ENCODE measurements at regions not wholly inside any gene's neighbourhood (a gene's known extent, or its start where the extent isn't known, plus 50 kb on each side); places are given as distances from the start of the nearest gene placed in this dataset.

DNA sequence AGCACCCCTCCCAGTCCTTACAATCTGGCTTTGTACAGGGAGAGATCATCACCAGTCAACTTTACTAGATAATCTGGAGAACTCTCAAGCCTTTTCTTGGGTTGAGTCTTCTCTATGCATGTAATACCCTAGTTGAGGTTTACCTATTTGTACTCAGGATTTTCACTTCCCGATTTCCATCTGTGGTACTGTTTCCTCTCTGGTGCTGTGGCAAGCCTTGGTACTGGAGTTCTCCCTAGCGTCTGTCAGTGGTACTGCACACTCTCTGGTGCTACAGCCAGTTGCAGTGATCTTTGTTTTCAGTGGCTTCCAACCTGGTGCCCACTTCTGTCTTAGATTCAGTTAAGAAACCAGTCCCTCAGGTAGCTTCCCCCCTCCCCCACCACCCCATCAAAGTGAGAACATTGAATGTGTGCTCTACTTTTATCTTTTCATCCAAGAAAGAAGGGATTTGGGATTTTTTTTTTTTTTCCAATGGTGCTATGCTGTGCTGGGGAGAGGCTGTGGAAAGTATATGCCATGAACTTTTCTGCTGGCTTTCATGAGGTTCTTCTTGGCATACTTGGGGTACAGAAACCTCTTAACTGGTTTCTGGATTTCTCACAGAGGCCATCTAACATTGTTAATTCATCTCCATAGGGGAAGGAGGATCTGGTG lies 69.4 kb upstream of the EVL start:
- no peak overlapping the region for H2AFZ ChIP-seq (ENCODE audit: control insufficient read depth, low read depth, low read length)
- WGBS (ENCODE audit: insufficient coverage, insufficient replicate concordance, low lambda C conversion rate, missing lambda C conversion rate) = 2% methylated on average over 2 of the region's 2 CpGs
- POLR2A ChIA-PET = no interaction called here
- SMC1A ChIA-PET (ENCODE audit: uncharacterized antibody, unreplicated experiment) = interaction anchor here (0.6 to 1.9 kb wide), 3 partner anchors 12 to 45 kb away, joined by 4 to 8 read pairs (median 5); no protein-coding TSS in a partner anchor
- no peaks in the 10 kb centered on the region for H3K9me3 ChIP-seq (replicated peaks; ENCODE audit: control insufficient read depth, insufficient read depth, low read length)
- RAD21 ChIA-PET (ENCODE audit: unreplicated experiment) = interaction anchor here (1.0 kb wide), 1 partner anchor 13 kb away, joined by 3 read pairs; no protein-coding TSS in a partner anchor
- intact Hi-C loops (cut with micrococcal nuclease; ENCODE audit: unreplicated experiment) (loop anchor here (5.0 kb wide), 1 partner anchor 71 kb away; the partner anchor contains the start of gene EVL), in situ Hi-C loops (cut with MboI) (no loop called here)
- H3K4me2 ChIP-seq (ENCODE audit: control insufficient read depth, insufficient read depth) = no peak overlapping the region
- no peak overlapping the region for H3K4me3 ChIP-seq
- peak; percentile 89 for DNase-seq (ENCODE audit: low read depth, low spot score)
- FAIRE-seq = peak; percentile 99
- CTCF ChIA-PET = interaction anchor here (0.7 to 4.0 kb wide), 4 partner anchors 14 to 39 kb away, joined by 3 to 27 read pairs (median 4); no protein-coding TSS in a partner anchor
- H3K79me2 ChIP-seq (ENCODE audit: control insufficient read depth, insufficient read depth, low read length) = no peaks in the 10 kb centered on the region
- peaks cover 7% of the 10 kb centered on the region; the same call in 1 of the 2 replicates for H3K4me1 ChIP-seq (ENCODE audit: control insufficient read depth, insufficient read depth, low read length)
- H3K27ac ChIP-seq (ENCODE audit: control insufficient read depth, insufficient read depth) = no peak overlapping the region
- H3K9ac ChIP-seq (ENCODE audit: control insufficient read depth, insufficient read depth, low read length) = no peak overlapping the region
- H3K27me3 ChIP-seq (replicated peaks in 1 of 2; ENCODE audit: control insufficient read depth in 2 of 2, insufficient read depth in 2 of 2, low read length in 1 of 2) = no peaks in the 10 kb centered on the region; a peak in 1 of 4 replicates
- no TSS peak for BruUV-seq (replicated peaks)
- ATAC-seq = peak; percentile 100
- H4K20me1 ChIP-seq (ENCODE audit: control insufficient read depth, insufficient read depth) = no peaks in the 10 kb centered on the region
- H3K36me3 ChIP-seq (ENCODE audit: control insufficient read depth in 2 of 2, insufficient read depth in 2 of 2, low read length in 1 of 2) = no peaks in the 10 kb centered on the region
- TF ChIP-seq SPI1 (IDR thresholded peaks at IDR 0.05; ENCODE audit: borderline replicate concordance, insufficient read depth, low read depth, low read length) (peak; percentile 98), RAD21 (IDR thresholded peaks at IDR 0.05; ENCODE audit: insufficient read depth, low read depth, low read length) (peak; percentile 79), IKZF1 (conservative IDR thresholded peaks at IDR 0.05) (peak; percentile 90), TCF7 (IDR thresholded peaks at IDR 0.05; ENCODE audit: borderline replicate concordance) (no peak), BCL11A (IDR thresholded peaks at IDR 0.05; ENCODE audit: low read depth, low read length) (peak; percentile 68; the same call in 1 of the 2 replicates), BHLHE40 (IDR thresholded peaks at IDR 0.05; ENCODE audit: borderline replicate concordance in 1 of 2, low read depth in 2 of 2, low read length in 1 of 2) (peak; percentile 42 to 49; a peak in 2 of 4 replicates), DPF2 (IDR thresholded peaks at IDR 0.05) (peak; percentile 78; the same call in 1 of the 2 replicates), ZNF217 (IDR thresholded peaks at IDR 0.05) (peak; percentile 39; the same call in 1 of the 2 replicates), IRF4 (IDR thresholded peaks at IDR 0.05; ENCODE audit: low read depth, low read length) (peak; percentile 91), CHD2 (IDR thresholded peaks at IDR 0.05; ENCODE audit: borderline replicate concordance, low read depth, low read length) (peak; percentile 60; the same call in 1 of the 2 replicates), ATF7 (IDR thresholded peaks at IDR 0.05; ENCODE audit: low read depth) (no peak), GATAD2B (conservative IDR thresholded peaks at IDR 0.05; ENCODE audit: low read depth) (peak; percentile 46; the same call in 1 of the 2 replicates), EED (IDR thresholded peaks at IDR 0.05; ENCODE audit: low read depth) (peak; percentile 87), RUNX3 (IDR thresholded peaks at IDR 0.05; ENCODE audit: low read length) (peak; percentile 93)
- TF ChIP-seq, protein P1, sequence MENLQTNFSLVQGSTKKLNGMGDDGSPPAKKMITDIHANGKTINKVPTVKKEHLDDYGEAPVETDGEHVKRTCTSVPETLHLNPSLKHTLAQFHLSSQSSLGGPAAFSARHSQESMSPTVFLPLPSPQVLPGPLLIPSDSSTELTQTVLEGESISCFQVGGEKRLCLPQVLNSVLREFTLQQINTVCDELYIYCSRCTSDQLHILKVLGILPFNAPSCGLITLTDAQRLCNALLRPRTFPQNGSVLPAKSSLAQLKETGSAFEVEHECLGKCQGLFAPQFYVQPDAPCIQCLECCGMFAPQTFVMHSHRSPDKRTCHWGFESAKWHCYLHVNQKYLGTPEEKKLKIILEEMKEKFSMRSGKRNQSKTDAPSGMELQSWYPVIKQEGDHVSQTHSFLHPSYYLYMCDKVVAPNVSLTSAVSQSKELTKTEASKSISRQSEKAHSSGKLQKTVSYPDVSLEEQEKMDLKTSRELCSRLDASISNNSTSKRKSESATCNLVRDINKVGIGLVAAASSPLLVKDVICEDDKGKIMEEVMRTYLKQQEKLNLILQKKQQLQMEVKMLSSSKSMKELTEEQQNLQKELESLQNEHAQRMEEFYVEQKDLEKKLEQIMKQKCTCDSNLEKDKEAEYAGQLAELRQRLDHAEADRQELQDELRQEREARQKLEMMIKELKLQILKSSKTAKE (IDR thresholded peaks at IDR 0.05; ENCODE audit: low read depth, poor library complexity, severe bottlenecking) = peak; percentile 58
- TF ChIP-seq, protein P2, sequence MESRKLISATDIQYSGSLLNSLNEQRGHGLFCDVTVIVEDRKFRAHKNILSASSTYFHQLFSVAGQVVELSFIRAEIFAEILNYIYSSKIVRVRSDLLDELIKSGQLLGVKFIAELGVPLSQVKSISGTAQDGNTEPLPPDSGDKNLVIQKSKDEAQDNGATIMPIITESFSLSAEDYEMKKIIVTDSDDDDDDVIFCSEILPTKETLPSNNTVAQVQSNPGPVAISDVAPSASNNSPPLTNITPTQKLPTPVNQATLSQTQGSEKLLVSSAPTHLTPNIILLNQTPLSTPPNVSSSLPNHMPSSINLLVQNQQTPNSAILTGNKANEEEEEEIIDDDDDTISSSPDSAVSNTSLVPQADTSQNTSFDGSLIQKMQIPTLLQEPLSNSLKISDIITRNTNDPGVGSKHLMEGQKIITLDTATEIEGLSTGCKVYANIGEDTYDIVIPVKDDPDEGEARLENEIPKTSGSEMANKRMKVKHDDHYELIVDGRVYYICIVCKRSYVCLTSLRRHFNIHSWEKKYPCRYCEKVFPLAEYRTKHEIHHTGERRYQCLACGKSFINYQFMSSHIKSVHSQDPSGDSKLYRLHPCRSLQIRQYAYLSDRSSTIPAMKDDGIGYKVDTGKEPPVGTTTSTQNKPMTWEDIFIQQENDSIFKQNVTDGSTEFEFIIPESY (IDR thresholded peaks at IDR 0.05) = no peak
- TF ChIP-seq, protein P3, sequence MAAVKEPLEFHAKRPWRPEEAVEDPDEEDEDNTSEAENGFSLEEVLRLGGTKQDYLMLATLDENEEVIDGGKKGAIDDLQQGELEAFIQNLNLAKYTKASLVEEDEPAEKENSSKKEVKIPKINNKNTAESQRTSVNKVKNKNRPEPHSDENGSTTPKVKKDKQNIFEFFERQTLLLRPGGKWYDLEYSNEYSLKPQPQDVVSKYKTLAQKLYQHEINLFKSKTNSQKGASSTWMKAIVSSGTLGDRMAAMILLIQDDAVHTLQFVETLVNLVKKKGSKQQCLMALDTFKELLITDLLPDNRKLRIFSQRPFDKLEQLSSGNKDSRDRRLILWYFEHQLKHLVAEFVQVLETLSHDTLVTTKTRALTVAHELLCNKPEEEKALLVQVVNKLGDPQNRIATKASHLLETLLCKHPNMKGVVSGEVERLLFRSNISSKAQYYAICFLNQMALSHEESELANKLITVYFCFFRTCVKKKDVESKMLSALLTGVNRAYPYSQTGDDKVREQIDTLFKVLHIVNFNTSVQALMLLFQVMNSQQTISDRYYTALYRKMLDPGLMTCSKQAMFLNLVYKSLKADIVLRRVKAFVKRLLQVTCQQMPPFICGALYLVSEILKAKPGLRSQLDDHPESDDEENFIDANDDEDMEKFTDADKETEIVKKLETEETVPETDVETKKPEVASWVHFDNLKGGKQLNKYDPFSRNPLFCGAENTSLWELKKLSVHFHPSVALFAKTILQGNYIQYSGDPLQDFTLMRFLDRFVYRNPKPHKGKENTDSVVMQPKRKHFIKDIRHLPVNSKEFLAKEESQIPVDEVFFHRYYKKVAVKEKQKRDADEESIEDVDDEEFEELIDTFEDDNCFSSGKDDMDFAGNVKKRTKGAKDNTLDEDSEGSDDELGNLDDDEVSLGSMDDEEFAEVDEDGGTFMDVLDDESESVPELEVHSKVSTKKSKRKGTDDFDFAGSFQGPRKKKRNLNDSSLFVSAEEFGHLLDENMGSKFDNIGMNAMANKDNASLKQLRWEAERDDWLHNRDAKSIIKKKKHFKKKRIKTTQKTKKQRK (IDR thresholded peaks at IDR 0.05; ENCODE audit: low read depth, low read length) = no peak
